HG02852 (cell line): ENCODE measurements at regions not wholly inside any gene's neighbourhood (a gene's known extent, or its start where the extent isn't known, plus 50 kb on each side); places are given as distances from the start of the nearest gene placed in this dataset.

Source experiments
- ATAC-seq: cut with Tn5 transposase; IDR thresholded peaks from one replicate; pipeline ENCODE4 v1.9.1; 2021; ENCODE audit warnings: mild to moderate bottlenecking, moderate library complexity; ENCODE audit not compliant: unreplicated experiment

DNA sequence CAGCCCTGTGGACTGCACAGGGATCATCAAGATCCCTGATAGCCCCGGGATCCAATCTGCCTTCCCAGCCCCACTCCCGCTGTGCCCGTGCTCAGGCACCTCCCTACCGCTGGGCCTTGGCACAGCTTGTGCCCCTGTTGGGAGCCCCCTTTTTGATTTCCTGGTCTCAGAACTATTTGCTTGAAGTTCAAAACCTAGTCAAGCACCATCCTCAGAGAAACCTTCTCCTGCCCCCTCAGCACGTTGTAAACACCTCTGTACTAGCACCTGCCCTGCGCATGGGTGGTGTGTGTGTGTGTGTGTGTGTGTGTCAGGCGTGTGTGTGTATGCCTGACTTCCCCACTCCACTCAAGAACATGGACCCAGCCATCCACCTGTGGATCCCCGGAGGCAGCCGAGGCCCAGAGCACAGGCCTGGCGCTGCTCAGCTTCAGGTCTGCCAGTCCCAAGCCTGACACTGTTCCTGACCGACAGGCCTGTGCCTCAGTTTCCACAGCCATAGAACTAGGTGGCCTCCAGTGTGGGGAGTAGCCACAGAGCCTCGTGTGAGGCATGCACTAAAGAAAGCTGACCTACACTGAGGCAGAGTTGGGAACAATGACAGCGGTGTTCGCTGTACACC is 65.5 kb downstream of the ADRA2C start:
- no peak for ATAC-seq

GRCh38 chr4:3832536-3833220 is 66.5 kb downstream of the ADRA2C start:
- no peak for ATAC-seq

DNA sequence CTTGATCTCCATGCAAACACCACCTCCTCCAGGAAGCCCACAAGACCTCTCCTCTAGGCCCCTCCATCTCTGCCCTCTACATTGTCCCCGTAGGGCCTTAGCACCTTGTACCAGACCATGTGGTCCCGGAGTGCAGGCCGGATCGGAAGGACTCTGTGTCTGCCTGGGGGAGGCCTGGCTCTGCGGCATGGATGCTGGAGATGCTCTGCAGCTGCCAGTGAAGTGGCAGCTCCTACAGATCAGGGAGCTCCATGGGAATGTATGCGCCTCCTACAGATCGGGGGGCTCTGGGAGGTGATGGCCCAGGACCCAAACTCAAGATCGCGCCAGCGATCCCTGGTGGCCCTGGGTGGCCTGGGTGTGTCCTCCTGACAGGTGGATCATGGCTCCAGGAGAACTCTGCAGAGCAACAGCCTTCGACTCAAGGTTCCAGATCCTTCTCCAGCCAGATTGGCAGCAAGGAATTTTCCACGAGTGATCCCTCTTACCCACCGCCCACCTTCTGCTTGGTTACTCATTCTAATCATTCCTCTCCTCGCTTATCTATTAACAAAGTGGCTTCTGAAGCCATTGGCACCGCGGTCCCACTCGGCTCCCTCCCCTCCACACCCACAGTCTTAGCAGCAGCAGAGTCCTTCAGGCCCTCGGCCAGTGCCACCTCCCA is 67.3 kb downstream of the ADRA2C start:
- ATAC-seq, result no peak

GRCh38 chr4:3834186-3834662 is 68.0 kb downstream of the ADRA2C start:
- ATAC-seq, result no peak

GRCh38 chr4:3834663-3835521 is 68.7 kb downstream of the ADRA2C start:
- ATAC-seq, result no peak

GRCh38 chr4:3835527-3836405 is 69.6 kb downstream of the ADRA2C start:
- no peak for ATAC-seq

GRCh38 chr4:3836406-3836755 is 70.2 kb downstream of the ADRA2C start:
- no peak for ATAC-seq

- no peak for ATAC-seq
These were observed 70.8 kb downstream of the ADRA2C start for GRCh38 chr4:3836756-3837601.

DNA sequence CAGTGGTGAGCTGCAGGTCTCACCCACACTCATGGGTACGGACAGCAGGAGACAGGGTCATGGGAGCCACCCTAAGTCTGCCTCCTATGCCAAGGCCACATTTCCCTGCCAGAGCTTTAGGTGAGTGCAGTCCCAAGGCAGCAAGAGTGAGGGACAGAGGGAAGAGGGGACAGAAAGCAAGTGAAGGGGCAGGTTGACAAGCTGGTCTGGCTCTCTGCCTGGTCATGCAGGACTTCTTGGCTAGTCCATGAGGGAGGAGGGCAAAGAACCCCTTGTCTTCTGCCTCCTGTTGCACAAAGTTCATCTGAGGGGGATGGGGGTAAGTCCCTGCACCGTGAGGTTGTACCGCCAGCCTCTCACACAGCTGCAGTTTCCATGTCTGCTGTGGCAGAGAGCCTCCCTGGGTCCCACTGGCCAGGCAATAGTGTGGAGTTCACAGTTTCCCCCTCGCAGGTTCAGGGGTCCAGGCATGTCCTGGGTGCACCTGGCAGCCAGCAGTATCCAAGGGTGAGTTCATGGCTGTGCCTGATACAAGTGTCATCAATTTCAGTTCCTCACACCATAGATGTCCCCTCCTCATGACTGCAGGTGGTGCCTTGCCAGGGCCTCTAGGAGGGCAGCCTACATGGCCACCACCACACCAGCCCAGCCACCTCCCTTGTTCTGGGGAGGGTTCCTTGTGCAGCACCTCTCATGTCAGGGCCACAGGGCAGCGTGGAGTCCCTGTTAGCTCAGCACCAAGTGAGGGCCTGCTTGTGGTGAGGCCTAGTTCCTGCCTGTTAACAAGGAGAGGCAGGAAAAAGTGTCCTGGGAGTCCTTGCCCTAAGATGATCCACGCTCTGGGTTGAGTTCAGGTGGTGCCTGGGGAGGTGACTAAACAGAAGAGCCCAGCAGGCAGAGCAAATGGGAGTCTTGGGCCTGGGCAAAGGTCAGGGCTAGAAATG is 72.5 kb downstream of the ADRA2C start:
- no peak for ATAC-seq

DNA sequence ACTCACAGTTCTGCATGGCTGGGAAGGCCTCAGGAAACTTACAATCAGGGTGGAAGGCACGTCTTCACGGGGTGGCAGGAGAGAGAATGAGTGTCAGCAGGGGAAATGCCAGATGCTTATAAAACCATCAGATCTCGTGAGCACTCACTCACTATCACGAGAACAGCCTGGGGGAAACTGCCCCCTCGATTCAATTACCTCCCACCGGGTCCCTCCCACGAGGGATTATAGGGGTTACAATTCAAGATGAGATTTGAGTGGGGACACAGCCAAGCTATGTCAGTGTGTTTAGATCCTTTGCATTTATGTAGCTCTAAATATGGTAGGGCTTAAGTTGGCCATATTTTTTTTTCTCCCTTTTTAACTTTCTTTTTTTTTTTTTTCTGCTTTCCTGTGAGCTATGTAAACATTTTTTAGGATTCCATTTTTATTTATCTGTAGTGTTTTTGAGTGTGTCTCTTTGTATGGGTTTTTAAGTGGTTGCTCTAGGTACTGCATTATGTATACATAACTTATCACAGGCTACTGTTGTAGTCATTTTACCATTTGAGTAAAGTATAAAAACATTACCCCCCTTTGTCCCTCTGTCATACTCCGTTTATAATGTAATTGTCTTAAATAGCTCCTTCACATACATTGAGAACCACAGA is 79.0 kb downstream of the ADRA2C start:
- ATAC-seq, result no peak

- ATAC-seq, result no peak
These were observed 79.7 kb downstream of the ADRA2C start for GRCh38 chr4:3845744-3846429.

- ATAC-seq, result no peak
These were observed 81.2 kb downstream of the ADRA2C start for GRCh38 chr4:3847211-3847940.

GRCh38 chr4:3848323-3848722 is 82.1 kb downstream of the ADRA2C start:
- no peak for ATAC-seq

- ATAC-seq, result no peak
These were observed 83.0 kb downstream of the ADRA2C start for GRCh38 chr4:3849140-3849539.

DNA sequence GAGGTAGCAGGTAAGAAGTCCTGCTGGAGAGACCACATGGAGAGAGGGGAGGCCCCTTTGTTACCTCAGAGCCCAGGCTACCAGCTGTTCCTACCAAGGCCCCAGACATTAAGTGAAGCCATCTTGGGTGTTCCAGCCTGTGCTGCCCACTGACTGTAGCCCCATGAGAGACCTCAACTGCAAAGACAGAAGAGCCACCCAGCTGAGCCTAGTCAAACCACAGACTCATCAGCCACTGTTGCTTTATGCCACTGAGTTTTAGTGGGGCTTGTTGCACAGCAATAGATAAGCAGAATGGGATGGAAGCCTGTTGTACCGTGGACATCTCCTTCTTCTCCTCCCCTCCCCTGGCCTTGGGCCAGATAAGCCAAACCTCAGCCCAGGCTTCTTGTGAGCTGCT is 83.9 kb downstream of the ADRA2C start:
- ATAC-seq, result no peak

GRCh38 chr4:3851211-3851610 is 85.0 kb downstream of the ADRA2C start:
- ATAC-seq, result no peak

GRCh38 chr4:3851881-3852280 is 85.7 kb downstream of the ADRA2C start:
- no peak for ATAC-seq
